ENCODE measurements at regions not wholly inside any gene's neighbourhood (a gene's known extent, or its start where the extent isn't known, plus 50 kb on each side); places are given as distances from the start of the nearest gene placed in this dataset.
A peak's percentile ranks its signal among the peaks of the same experiment; 100 is the strongest.

DNA sequence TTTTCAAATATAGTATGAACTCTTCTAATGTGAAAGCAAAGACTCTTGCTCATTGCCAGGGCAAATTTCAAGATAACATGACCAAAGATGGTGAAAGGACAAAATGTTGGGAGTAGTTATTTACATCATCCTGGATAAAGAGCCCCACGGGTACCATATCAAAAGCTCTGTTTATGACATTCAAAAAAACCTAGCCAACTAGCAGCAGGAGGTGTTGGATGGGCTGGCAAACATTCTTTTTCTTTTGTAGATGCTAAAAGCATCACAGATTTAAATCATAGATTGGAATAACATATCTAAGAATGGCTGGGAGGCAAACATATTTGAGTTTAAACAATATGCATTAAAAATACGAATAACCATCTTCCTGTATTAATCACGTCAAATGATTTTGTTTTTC lies 153.5 kb downstream of the ICOS start:
- Mint-ChIP-seq H3K4me1 (no peaks in the 10 kb centered on the region), H3K27me3 (peaks cover 7% of the 10 kb centered on the region)

DNA sequence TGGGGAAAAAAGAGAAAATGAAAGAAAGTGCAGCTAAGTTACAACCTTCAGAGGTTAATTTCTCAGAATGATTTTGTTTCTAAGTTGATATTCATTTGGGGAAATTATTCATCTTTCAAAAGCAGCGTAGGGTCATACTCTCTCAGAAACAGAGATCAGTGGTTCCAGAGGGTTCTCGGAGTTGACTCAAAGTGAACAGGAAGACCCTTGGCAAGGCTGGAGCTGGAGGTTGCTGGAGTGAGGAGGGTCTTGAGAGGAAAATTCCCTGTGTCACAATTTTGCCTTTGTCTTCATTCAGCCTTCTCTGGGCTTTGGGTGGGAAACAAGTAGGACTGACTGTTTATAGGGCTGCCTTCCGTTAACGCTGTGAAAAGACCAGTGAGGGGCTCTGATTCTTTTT lies 168.2 kb downstream of the ICOS start:
- DNase-seq: no peak
- no peaks in the 10 kb centered on the region for H3K9me3 ChIP-seq (ENCODE audit: control insufficient read depth, low read length, poor library complexity, severe bottlenecking)
- peaks cover 23% of the 10 kb centered on the region for H3K4me1 Mint-ChIP-seq
- ATAC-seq: no peak
- no peaks in the 10 kb centered on the region for H3K36me3 Mint-ChIP-seq (ENCODE audit: low read depth)
- H3K4me3 Mint-ChIP-seq: no peak overlapping the region
- no peak overlapping the region for H3K27ac Mint-ChIP-seq
- H3K27me3 Mint-ChIP-seq: peaks cover 5% of the 10 kb centered on the region

More for the DNA sequence above, 153.5 kb downstream of the ICOS start:
- no peak overlapping the region for H3K27ac Mint-ChIP-seq
- H3K9me3 ChIP-seq (ENCODE audit: control insufficient read depth, low read length, poor library complexity, severe bottlenecking): no peaks in the 10 kb centered on the region
- no peak for ATAC-seq
- no peak for DNase-seq
- H3K4me3 Mint-ChIP-seq: no peak overlapping the region
- H3K36me3 Mint-ChIP-seq (ENCODE audit: low read depth): no peaks in the 10 kb centered on the region

GRCh38 chr2:204108330-204108751 lies 171.8 kb downstream of the ICOS start:
- H3K27me3 Mint-ChIP-seq: peaks cover 5% of the 10 kb centered on the region
- ATAC-seq (peak; percentile 74), DNase-seq (peak in 1 of 3 donors; percentile 27)
- no peaks in the 10 kb centered on the region for H3K36me3 Mint-ChIP-seq (ENCODE audit: low read depth)
- H3K4me1 Mint-ChIP-seq: peaks cover 39% of the 10 kb centered on the region
- H3K9me3 ChIP-seq (ENCODE audit: control insufficient read depth, low read length, poor library complexity, severe bottlenecking): no peaks in the 10 kb centered on the region
- H3K27ac Mint-ChIP-seq: peak overlapping the region; percentile 93
- peak overlapping the region; percentile 93 for H3K4me3 Mint-ChIP-seq

- H3K9me3 ChIP-seq (ENCODE audit: control insufficient read depth, low read length, poor library complexity, severe bottlenecking): no peaks in the 10 kb centered on the region
- H3K27ac Mint-ChIP-seq: peak overlapping the region; percentile 93
- H3K36me3 Mint-ChIP-seq (ENCODE audit: low read depth): no peaks in the 10 kb centered on the region
- H3K4me1 Mint-ChIP-seq: peaks cover 40% of the 10 kb centered on the region
- DNase-seq: no peak
- ATAC-seq: peak; percentile 53
- H3K4me3 Mint-ChIP-seq: peak overlapping the region; percentile 93
- H3K27me3 Mint-ChIP-seq: peaks cover 3% of the 10 kb centered on the region
These were observed 172.3 kb downstream of the ICOS start for GRCh38 chr2:204108781-204109295.

DNA sequence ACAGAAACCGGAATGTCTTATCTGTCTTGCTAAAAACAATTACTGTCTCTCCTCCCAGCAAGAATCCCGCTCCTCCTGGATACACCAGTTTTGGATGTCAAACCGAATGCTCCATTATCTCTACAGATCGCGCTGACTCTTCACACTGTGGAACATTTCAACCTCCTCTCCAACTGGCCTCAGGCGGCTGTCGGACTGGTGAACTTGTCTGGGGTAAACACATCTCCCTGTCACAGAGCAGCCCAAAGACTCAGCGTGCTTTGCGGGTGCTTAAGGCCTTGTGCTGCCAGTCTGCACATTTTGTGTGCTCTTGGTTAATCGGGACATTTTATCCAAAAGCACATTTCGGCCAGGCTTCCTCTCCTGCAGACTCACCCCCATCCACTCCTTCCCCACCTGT lies 173.1 kb downstream of the ICOS start:
- no peaks in the 10 kb centered on the region for H3K36me3 Mint-ChIP-seq (ENCODE audit: low read depth)
- H3K27me3 Mint-ChIP-seq: no peaks in the 10 kb centered on the region
- peak overlapping the region; percentile 93 for H3K27ac Mint-ChIP-seq
- DNase-seq: no peak
- peak overlapping the region; percentile 93 for H3K4me3 Mint-ChIP-seq
- peaks cover 48% of the 10 kb centered on the region for H3K4me1 Mint-ChIP-seq
- ATAC-seq: peak; percentile 2
- H3K9me3 ChIP-seq (ENCODE audit: control insufficient read depth, low read length, poor library complexity, severe bottlenecking): no peaks in the 10 kb centered on the region

- Mint-ChIP-seq H3K4me3 (peak overlapping the region; percentile 93), H3K36me3 (ENCODE audit: low read depth) (no peaks in the 10 kb centered on the region), H3K27ac (peak overlapping the region; percentile 93), H3K27me3 (no peaks in the 10 kb centered on the region), H3K4me1 (peaks cover 46% of the 10 kb centered on the region)
- DNase-seq: peak; percentile 19 to 25 (median 20)
- peak; percentile 70 for ATAC-seq
- H3K9me3 ChIP-seq (ENCODE audit: control insufficient read depth, low read length, poor library complexity, severe bottlenecking): no peaks in the 10 kb centered on the region
These were observed 173.8 kb downstream of the ICOS start for GRCh38 chr2:204110338-204110741.

GRCh38 chr2:204110751-204111516 lies 174.4 kb downstream of the ICOS start:
- peak overlapping the region; percentile 93 for H3K4me3 Mint-ChIP-seq
- peaks cover 43% of the 10 kb centered on the region for H3K4me1 Mint-ChIP-seq
- no peaks in the 10 kb centered on the region for H3K27me3 Mint-ChIP-seq
- ATAC-seq (no peak), DNase-seq (no peak)
- H3K27ac Mint-ChIP-seq: peak overlapping the region; percentile 93
- H3K9me3 ChIP-seq (ENCODE audit: control insufficient read depth, low read length, poor library complexity, severe bottlenecking): no peaks in the 10 kb centered on the region
- H3K36me3 Mint-ChIP-seq (ENCODE audit: low read depth): no peaks in the 10 kb centered on the region

DNA sequence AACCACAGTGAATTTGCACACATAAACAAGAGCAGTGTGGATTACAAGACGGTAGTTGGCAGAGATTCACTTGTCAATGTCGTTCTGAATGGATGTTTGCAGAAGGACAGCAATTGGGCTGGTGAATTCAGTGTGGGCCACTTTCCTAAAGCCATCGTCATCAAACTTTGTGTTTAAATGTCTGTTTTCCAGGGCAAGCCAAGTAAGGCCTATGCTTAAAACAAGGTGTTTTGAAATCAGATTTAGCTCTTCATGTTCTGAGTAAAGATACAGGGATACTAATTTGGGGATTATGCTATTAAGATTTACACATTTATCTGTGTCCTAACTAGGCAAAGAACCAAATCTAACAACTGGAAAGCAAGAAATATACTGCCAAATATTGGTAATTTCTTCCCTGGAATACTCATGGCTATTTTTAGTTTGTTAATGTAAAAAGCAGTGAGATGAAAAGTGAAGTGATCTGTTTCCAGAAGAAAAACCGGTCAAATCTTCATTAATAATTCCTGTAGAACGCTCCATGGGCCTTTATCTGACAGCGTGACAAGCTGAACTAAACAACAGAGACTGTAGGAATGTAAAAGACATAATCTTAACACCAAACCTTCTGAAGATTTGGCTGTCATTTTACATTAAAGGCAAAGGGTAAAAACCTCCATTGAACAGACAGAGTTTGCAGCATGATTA lies 175.7 kb downstream of the ICOS start:
- peaks cover 43% of the 10 kb centered on the region for H3K4me1 Mint-ChIP-seq

DNA sequence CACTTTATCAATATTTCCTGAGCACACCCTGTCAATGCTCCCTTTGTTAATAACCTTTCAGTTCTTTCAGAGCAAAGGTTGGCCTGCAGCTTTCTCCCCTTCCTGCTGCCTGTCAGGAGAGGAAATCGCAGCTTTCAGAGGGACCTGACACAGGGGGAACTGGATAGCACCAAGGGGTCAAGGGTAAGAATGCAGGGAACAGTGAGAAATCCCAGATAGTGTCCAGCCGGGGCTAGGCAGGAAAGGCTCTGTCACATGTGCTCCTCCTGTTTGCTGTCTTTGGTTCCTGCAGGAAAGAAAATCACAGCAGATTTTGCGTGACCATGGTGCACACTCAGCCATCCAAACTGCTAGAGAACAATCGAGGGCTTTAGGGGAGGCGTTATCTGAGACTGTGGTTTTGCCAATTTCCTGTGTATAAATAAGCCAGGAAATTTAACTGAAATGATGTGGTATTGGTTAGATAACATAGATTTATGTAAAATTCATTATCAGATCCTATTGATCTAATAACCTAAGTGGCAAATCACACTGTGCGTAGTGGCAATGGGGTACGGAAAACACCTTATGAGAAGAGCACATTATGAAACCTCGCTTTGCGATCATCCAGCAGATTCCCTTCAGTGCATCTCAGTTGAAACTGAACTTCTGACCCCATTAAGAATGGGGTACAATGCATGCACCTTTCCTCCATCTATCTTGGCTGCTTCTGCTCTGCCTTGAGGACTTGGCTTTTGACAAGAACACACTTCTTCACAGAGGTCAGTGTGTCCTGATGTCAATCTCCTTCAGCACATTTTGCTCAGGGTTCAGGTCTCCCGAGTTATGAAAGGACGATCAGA lies 178.0 kb downstream of the ICOS start:
- Mint-ChIP-seq H3K27ac (peak overlapping the region; percentile 77), H3K4me3 (peak overlapping the region; percentile 52), H3K4me1 (peaks cover 30% of the 10 kb centered on the region), H3K27me3 (peaks cover 4% of the 10 kb centered on the region), H3K36me3 (ENCODE audit: low read depth) (no peaks in the 10 kb centered on the region)
- no peak for DNase-seq
- H3K9me3 ChIP-seq (ENCODE audit: control insufficient read depth, low read length, poor library complexity, severe bottlenecking): no peaks in the 10 kb centered on the region
- ATAC-seq: peak; percentile 51

More for the DNA sequence above, 175.7 kb downstream of the ICOS start:
- H3K27ac Mint-ChIP-seq: no peak overlapping the region
- no peaks in the 10 kb centered on the region for H3K9me3 ChIP-seq (ENCODE audit: control insufficient read depth, low read length, poor library complexity, severe bottlenecking)
- no peaks in the 10 kb centered on the region for H3K36me3 Mint-ChIP-seq (ENCODE audit: low read depth)
- ATAC-seq (no peak), DNase-seq (no peak)
- H3K27me3 Mint-ChIP-seq: no peaks in the 10 kb centered on the region
- no peak overlapping the region for H3K4me3 Mint-ChIP-seq

GRCh38 chr2:204115137-204116056 lies 178.8 kb downstream of the ICOS start:
- DNase-seq (no peak), ATAC-seq (no peak)
- H3K9me3 ChIP-seq (ENCODE audit: control insufficient read depth, low read length, poor library complexity, severe bottlenecking): no peaks in the 10 kb centered on the region
- Mint-ChIP-seq H3K36me3 (ENCODE audit: low read depth) (no peaks in the 10 kb centered on the region), H3K4me3 (no peak overlapping the region), H3K27ac (peak overlapping the region; percentile 77), H3K4me1 (peaks cover 21% of the 10 kb centered on the region), H3K27me3 (peaks cover 7% of the 10 kb centered on the region)

- no peak for DNase-seq
- H3K9me3 ChIP-seq (ENCODE audit: control insufficient read depth, low read length, poor library complexity, severe bottlenecking): no peaks in the 10 kb centered on the region
These were observed 179.7 kb downstream of the ICOS start for GRCh38 chr2:204116159-204116792.

DNA sequence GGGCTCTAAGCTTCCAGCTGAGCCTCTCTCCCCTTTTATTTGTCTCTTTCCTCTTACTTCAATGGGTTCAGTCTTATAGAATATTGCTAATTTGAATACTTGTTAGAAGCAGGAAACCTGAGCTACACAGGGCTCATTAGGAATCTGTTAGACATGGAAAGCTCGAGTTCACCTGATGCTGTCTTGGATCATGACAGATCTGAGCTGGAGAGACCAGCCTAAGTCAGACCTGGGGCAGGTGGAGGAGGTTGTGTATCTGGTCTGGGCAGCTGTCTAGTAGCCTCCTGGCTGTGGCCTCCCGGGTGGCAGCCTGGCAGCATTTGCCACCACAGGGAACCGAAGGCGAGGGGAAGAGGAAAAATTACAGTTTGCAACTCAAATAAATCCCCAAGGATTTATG lies 185.9 kb downstream of the ICOS start:
- Mint-ChIP-seq H3K27me3 (peaks cover 50% of the 10 kb centered on the region), H3K4me3 (no peak overlapping the region), H3K4me1 (no peaks in the 10 kb centered on the region), H3K36me3 (ENCODE audit: low read depth) (peaks cover 3% of the 10 kb centered on the region), H3K27ac (no peak overlapping the region)
- ATAC-seq (no peak), DNase-seq (no peak)
- no peaks in the 10 kb centered on the region for H3K9me3 ChIP-seq (ENCODE audit: control insufficient read depth, low read length, poor library complexity, severe bottlenecking)

More at GRCh38 chr2:204116159-204116792, 179.7 kb downstream of the ICOS start:
- H3K4me1 Mint-ChIP-seq: peaks cover 13% of the 10 kb centered on the region
- H3K36me3 Mint-ChIP-seq (ENCODE audit: low read depth): no peaks in the 10 kb centered on the region
- H3K4me3 Mint-ChIP-seq: no peak overlapping the region
- ATAC-seq: no peak
- no peak overlapping the region for H3K27ac Mint-ChIP-seq
- H3K27me3 Mint-ChIP-seq: peaks cover 15% of the 10 kb centered on the region
